Activated CD8-positive, alpha-beta T cell treated with anti-CD3 and anti-CD28 coated beads for 36 hours (primary cell): ENCODE measurements at regions not wholly inside any gene's neighbourhood (a gene's known extent, or its start where the extent isn't known, plus 50 kb on each side); places are given as distances from the start of the nearest gene placed in this dataset.

ENCODE experiments used
- ATAC-seq: fragments of 200-7000 bp; cut with Tn5 transposase; one replicate; pipeline ENCODE4 v1.10.0; 2021; ENCODE audit warnings: mild to moderate bottlenecking, moderate library complexity
- CTCF ChIA-PET: fragments of 350-600 bp; sonication (Branson Sonifier 250); formaldehyde crosslinking; loops from one replicate; lab custom pipeline; 2021; ENCODE audit warnings: antibody characterized with exemption; lab: Charles Lee
- POLR2A ChIA-PET: fragments of 350-600 bp; sonication (Branson Sonifier 250); formaldehyde crosslinking; loops from one replicate; lab custom pipeline; 2021; ENCODE audit warnings: antibody characterized with exemption; lab: Charles Lee
- DNase-seq: peaks from one replicate; pipeline ENCODE4 v3.0.0-alpha.2; 2020
- H3K27ac Mint-ChIP-seq: one replicate; pipeline ENCODE4 v1.8.0; 2021; ENCODE audit warnings: mild to moderate bottlenecking, mixed read lengths
- H3K27me3 Mint-ChIP-seq: one replicate; pipeline ENCODE4 v1.8.0; 2021; ENCODE audit warnings: mixed read lengths
- H3K36me3 Mint-ChIP-seq: one replicate; pipeline ENCODE4 v1.8.0; 2021; ENCODE audit warnings: low read depth, mixed read lengths
- H3K4me1 Mint-ChIP-seq: one replicate; pipeline ENCODE4 v1.8.0; 2021; ENCODE audit warnings: low read depth, mixed read lengths
- H3K4me3 Mint-ChIP-seq: one replicate; pipeline ENCODE4 v1.8.0; 2021; ENCODE audit warnings: mild to moderate bottlenecking, moderate library complexity, mixed read lengths
- H3K9me3 Mint-ChIP-seq: one replicate; pipeline ENCODE4 v1.8.0; 2021; ENCODE audit warnings: mixed read lengths
- CTCF ChIP-seq: fragments of 200-600 bp; IDR thresholded peaks from one replicate; pipeline ENCODE4 v1.8.0; 2022; ENCODE audit warnings: antibody characterized with exemption, mild to moderate bottlenecking
- intact Hi-C: fragments of 100-400 bp; cut with micrococcal nuclease; formaldehyde crosslinking; loops from one replicate; pipeline ENCODE4 v1.10.0; 2022

- no peaks in the 10 kb centered on the region for H3K36me3 Mint-ChIP-seq
- peaks cover 18% of the 10 kb centered on the region for H3K27me3 Mint-ChIP-seq
- POLR2A ChIA-PET, result no interaction called here
- CTCF ChIA-PET, result no interaction called here
- no peak overlapping the region for H3K4me3 Mint-ChIP-seq
- intact Hi-C loops, result no loop called here
- peaks cover 3% of the 10 kb centered on the region for H3K4me1 Mint-ChIP-seq
- ATAC-seq, result no peak
- H3K9me3 Mint-ChIP-seq, result peaks cover 9% of the 10 kb centered on the region
- no peak overlapping the region for H3K27ac Mint-ChIP-seq
- TF ChIP-seq CTCF, result no peak
- DNase-seq, result no peak
Observed at GRCh38 chr20:10167594-10167993, 51.0 kb upstream of the SNAP25 start.
